ENCODE measurements at regions not wholly inside any gene's neighbourhood (a gene's known extent, or its start where the extent isn't known, plus 50 kb on each side); places are given as distances from the start of the nearest gene placed in this dataset.

GRCh38 chr3:87410110-87410509, 133.7 kb upstream of the POU1F1 start:
- DNase-seq (ENCODE audit: low spot score) (no peak), ATAC-seq (no peak)
- no peak overlapping the region for H3K27ac Mint-ChIP-seq
- H3K9me3 Mint-ChIP-seq = peaks cover under 1% of the 10 kb centered on the region; the same call in 1 of the 2 replicates
- no peak for TF ChIP-seq ARID4B (CRISPR knock-in tag; IDR thresholded peaks at IDR 0.05; ENCODE audit: borderline replicate concordance)
- TF ChIP-seq ZNF281 (CRISPR knock-in tag; IDR thresholded peaks at IDR 0.05) = no peak
- no peak for TF ChIP-seq MAX (CRISPR knock-in tag; IDR thresholded peaks at IDR 0.05)
- no peak for TF ChIP-seq ZNF512 (CRISPR knock-in tag; IDR thresholded peaks at IDR 0.05; ENCODE audit: borderline replicate concordance)
- no peak for TF ChIP-seq ZNF219 (CRISPR knock-in tag; IDR thresholded peaks at IDR 0.05; ENCODE audit: borderline replicate concordance)
- TF ChIP-seq IRF1 (CRISPR knock-in tag; IDR thresholded peaks at IDR 0.05) = no peak
- no peak for TF ChIP-seq CTCF (IDR thresholded peaks at IDR 0.05)
- TF ChIP-seq FOXP1 (CRISPR knock-in tag; IDR thresholded peaks at IDR 0.05; ENCODE audit: borderline replicate concordance) = no peak
- no peak for TF ChIP-seq NR3C1 (CRISPR knock-in tag; conservative IDR thresholded peaks at IDR 0.05; ENCODE audit: low read depth)
- TF ChIP-seq ZNF138 (CRISPR knock-in tag; conservative IDR thresholded peaks at IDR 0.05) = no peak
- TF ChIP-seq ZNF423 (CRISPR knock-in tag; IDR thresholded peaks at IDR 0.05) = no peak
- no peak for TF ChIP-seq E2F5 (CRISPR knock-in tag; IDR thresholded peaks at IDR 0.05)
- no peak for TF ChIP-seq ZMAT4 (CRISPR knock-in tag; IDR thresholded peaks at IDR 0.05)
- no peaks in the 10 kb centered on the region for H3K36me3 Mint-ChIP-seq
- ChIA-PET CTCF (no interaction called here), POLR2A (no interaction called here)
- no peaks in the 10 kb centered on the region for H3K4me1 Mint-ChIP-seq
- no peaks in the 10 kb centered on the region for H3K27me3 Mint-ChIP-seq (ENCODE audit: low read depth)
- H3K4me3 Mint-ChIP-seq = no peak overlapping the region
